H4 (cell line): ENCODE measurements at regions not wholly inside any gene's neighbourhood (a gene's known extent, or its start where the extent isn't known, plus 50 kb on each side); places are given as distances from the start of the nearest gene placed in this dataset.

Source experiments
- DNase-seq: peaks from one replicate; pipeline ENCODE4 v3.0.0-alpha.2; 2015; ENCODE audit warnings: low spot score

DNA sequence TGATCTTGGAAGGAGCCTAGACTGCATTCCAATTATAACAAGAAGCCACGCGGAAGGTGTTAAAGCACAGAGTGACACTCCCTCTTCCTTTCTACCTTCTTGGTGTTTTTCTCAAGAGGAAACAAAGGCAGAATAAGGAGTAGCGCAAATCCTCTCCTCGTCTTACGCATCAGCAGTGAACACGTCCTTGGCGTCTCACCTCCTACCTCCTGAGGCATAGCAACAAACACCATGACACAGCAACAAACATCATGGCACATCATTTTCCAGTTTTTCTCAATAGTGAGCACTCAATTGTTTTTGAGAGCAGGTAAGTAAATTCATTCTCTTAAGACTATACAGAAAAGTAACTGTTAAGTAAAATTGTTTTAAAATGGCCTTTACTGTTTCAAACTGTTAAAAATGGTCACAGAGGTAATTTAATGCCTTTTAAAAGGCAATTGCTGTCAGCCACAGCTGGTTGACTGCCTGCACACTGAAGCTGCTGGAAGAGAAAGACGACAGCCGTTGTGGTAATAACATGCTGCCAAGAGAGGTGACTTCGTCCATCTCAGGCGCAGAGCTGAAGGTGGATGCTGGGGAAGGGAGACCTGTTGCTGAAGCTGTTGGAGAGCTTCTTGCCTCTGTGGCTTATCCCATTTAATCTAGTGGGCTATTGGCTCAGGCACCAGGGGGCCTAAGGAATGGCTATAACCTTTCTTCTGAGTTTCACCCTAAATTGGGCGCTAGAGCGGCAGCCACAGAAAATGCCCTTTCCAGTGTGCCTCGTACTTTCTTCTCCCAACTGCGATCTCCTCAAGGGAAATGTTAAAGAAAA, 703.7 kb downstream of the UQCRFS1 start:
- no peak for DNase-seq

DNA sequence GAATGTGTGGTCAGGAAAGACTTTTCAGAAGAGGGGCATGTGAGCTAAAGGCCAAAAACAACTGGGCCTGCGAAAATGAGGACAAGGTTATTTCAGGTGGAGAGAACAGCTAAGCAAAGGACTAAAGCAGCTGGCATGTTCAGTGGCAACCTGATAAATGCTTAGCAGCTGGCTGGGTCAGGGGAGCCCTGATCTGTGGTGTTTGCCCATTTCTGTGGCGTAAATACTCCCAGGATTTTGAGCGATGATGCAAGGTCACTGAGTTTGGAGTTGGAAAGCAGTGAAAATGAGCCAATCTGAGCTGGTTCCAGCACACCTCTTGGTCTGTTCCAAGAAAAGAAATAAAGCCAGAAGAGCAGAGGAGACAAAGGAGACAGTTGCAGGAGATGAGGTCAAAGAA, 704.3 kb downstream of the UQCRFS1 start:
- no peak for DNase-seq

DNA sequence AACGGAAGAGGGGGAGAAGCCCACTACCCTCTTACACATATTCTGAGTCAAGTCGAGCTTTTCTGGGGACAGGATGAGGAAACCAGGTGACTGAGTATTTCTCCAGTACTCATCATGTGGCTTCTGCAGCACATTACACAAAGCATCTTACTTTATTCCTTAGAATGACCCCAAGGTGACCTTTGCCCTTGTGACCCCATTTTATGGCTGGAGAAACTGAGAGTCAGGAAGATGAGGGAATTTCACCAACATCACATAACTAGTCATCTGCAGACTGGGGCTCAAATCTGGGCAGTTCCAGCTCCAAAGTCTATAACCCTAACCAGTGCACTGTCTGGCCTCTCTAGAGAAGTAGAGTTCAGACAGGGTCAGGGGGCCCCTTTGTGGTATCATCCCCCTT, 707.0 kb downstream of the UQCRFS1 start:
- no peak for DNase-seq

DNA sequence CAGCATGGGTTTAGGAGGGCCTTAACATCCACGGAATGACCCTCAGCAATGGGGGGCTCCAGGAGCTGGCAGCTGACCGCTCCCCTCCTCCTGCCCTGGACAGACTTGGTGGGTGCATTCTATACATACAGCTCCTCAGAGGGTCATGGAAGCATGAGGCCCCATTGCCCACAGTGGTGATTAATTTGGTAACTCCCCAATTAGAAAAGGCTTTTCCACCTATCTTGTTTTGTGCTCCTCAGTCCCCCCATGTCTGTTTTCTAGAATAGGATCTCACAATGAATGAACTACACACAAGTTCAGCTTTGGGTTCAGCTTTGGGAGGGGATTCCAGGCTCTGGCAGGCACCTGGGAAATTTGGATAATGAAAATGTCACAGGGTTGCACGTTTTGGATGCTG, 707.8 kb downstream of the UQCRFS1 start:
- DNase-seq, result no peak

DNA sequence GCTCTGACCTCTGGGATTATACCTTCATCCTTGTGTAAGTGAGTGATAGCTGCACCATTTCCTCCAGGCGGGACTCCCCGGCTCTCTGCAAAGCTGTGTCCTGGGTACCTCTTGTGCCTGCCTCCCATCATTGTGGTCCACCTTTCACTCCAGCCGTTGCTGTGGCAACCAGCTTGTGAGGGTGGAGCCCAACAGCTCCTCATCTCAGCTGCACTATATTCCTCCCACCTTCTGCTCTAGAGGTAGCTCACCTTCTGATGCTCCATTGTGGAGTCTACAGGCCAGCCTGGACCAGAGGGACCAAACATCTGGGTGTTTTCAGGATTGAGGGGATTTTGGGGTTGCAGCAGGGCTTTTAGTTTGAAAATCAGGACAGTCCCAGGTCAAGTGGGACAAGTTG, 708.2 kb downstream of the UQCRFS1 start:
- no peak for DNase-seq

DNA sequence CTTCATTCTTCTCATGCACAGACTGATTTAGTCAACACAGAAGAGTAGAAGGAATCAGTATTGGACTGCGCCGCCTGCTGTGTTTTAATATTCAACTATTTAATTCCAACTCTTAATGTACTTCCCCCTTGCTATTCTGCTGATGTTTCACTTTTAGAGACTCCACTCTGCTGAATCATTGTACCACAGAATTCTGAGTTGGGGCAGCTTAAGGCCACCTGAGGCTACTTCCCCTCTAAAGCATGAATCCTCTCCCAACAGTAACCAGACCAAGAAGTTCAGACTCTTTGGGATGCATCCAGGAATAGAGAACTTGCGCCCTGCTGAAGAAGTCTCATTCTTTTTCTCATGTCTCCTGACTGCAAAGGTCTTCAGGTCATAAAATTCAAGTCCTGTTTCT, 708.8 kb downstream of the UQCRFS1 start:
- DNase-seq, result no peak

DNA sequence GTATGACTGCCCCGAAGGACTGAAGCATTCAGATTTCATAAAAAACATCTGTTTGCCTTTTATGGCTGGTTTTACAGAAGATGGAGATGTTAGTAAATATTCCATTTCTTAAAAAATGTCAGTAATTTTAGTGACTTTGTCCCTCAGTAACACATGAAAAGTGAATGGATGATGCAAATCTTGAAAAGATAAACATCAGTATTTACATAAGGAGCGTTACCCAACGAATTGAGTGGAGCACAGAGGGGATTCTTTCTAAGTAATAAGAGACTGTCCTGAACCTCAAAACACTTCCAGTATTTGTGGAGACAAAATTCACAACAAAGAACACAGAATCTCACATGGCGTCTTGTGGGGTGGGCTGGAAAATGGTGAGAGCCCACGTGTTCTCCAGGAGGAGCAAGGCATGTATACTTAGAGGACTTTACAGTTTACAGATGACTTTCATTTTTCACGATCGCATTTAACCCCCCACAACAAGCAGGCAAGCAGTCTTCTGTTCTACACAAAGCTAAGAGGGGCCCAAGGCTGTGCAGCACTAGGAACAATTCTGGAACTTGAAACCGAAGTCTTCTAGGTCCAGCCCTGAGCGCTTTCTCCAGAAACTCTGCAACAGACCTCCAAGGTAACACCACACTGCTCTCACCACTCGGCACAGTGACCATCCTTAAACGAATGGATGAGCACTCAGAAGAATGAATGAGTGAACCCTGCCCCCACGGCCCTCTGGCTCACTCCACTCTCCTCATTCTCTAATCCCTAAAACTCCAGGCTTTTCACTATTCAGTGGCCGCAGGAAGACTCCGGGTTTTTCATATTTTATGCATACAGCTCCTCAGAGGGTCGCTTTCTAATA, 709.8 kb downstream of the UQCRFS1 start:
- no peak for DNase-seq

DNA sequence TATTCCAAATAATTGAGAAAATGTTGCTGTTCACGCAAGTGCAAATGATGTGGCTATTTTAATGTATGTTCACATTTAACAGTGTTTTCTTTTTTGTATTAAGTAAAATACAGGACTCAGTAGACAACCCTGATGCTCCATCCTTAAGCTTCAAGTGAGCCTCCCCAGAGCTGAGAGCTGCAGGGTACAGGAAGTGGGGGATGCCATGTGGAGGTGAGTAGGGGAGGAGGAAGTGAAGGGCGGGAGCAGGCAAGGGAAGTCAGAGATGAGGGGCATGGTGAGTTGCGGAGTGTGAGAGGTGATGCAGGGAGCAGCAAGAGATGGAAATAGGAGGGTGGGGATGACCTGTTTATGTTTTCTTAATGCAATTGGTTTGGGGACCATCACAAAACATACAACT, 711.0 kb downstream of the UQCRFS1 start:
- DNase-seq, result no peak

DNA sequence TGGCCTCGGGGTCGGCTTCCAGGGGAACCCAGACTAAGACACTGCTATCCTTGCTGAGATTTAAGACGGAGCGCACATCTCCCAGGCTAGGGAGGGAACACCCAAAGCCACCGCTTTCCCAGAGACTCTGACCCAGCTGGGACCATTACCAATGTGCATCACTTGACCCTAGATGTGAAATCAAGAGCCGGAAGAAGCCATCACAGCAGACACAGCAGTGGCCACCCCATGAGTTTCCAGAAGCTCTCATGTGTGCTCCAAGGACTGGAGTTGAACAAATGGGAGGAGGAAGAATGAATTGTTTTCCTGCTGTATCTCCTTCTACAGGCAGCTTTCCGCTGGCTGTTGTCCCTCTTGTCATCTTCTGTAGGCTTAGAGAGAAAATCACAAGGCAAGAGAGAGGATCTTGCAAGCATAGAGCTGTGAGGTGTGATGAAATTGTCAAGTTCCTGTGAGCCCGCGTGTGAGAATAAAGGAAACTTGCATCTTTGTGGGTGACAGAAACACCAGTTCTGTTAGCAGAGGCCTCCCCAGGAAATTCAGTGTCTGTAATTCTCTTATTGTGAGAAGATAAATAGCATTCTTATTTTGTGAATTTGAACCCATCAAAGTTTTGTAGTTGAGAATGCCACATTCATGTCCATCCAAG, 711.8 kb downstream of the UQCRFS1 start:
- no peak for DNase-seq

DNA sequence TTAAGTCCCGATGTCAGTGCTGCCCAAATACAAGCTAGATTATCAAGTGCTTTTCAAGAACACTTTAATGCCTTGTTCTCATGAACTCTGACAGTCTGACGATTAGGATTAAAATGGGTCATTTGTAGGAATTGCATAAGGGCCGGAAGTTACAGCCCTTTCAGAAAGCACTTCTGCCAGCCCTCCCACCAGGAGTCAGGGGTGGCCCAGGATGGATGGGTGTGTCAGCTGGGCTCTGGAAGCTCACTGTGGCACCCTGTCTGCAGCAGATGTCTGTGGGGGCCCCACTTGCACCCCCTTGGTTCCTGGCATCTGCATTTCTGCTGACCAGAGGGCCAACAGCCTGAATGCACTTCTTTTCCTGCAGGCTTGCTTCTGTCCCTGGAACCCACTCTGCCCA, 712.7 kb downstream of the UQCRFS1 start:
- DNase-seq, result no peak

DNA sequence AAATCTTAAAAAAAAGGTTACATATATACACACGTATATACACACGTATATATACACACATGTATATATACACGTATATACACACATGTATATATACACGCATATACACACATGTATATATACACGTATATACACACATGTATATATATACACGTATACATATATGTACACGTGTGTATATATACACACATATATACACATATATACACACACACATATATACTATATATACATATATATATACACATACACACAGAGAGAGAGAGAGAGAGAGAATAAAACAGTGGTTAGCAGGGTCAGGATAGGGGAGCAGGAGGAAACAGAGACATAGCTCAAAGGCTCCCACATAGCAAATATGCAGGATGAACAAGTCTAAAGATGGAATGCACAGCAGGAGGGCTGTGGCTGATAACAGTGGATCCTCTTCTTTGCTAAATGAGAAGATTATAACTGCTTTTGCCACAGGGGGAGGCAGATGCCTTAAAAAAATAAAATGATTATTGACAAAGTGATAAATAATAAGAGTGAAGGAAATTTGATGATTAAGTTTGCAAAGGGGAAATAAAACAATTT, 714.5 kb downstream of the UQCRFS1 start:
- no peak for DNase-seq

DNA sequence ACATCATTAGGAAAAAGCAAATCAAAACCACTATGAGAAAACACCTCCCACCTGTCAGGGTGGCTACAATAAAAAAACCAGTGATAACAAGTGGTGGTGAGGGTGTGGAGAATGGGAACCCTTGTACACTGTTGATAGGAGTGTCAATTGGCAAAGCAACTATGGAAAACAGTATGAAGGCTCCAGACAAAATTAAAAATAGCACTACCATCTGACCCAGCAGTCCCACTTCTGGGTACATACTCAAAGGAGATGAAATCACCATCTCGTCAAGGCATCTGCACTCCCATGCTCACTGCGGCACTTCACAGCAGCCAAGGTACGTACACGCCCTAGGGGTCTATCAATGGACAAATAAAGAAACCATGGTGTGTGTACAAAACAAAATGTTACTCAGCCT, 715.1 kb downstream of the UQCRFS1 start:
- no peak for DNase-seq

DNA sequence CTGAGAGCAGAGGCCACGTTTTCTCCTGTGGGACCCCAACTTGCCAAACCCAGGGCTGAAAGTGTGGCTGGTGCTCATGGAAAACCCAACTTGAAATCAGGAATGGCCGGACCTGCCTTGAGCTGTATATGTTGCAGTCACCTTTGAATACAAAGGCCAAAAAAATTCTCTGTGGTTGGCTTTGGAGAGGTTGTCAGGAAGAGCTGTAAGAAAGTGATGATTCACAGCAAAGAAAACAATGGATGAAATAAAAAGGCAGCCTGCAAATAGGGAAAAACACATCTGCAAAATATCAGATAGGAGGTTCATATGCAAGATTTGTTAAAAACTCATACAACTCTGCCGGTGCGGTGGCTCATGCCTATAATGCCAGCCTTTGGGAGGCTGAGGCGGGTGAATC, 715.8 kb downstream of the UQCRFS1 start:
- DNase-seq, result no peak

DNA sequence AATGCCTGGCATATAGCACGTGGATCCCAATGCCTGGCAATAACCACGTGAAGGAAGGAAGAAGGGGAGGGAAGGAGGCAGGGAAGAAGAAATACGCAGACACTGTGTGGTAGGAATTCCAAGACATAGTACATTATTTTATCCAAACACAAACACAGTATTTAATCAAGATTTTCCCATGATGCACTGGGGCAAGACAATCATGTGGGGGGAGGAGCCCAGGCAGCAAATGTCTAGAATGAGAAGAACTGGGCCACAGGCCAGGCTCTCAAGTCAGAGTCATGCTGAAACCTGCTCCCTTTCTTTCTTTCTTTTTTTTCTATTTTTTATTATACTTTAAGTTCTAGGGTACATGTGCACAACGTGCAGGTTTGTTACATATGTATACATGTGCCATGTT, 717.9 kb downstream of the UQCRFS1 start:
- no peak for DNase-seq

DNA sequence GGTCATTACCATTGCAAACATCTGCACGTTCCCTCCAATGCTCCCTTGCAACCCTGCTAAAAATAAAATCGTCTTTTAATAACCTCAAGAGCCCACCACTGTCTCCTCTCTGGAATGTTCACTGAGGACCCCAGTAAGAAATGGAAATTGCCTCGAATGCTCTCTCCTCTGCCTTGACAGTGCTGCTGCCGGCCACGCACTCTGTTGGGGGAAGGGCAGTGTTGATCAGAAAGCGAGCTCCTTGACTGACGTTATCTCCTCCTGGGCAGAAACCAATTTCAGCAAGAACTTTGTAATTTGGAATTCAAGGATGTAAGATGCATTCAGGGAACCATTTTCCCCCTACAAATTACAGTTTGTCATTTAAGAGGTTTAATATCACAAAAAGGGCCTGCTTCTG, 718.5 kb downstream of the UQCRFS1 start:
- DNase-seq, result no peak

DNA sequence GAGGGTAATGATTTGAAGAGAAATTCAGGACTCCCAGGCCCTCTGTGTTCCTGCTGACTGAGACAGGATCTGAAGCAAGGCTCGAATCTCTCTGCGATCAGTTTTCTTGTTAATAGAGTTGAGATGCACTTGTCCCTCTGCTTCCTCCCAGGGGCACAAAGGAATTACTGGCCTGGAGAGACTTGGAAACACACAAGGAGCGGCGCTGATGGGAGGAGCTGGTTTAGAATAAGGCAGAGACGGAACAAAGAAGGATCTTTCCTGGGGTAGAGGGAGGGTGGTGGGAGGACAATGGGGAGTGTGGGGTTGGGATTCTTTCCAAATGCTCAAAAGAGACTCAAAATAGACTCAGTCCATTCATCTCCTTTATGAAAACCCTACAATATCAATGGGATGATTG, 719.1 kb downstream of the UQCRFS1 start:
- DNase-seq, result no peak

DNA sequence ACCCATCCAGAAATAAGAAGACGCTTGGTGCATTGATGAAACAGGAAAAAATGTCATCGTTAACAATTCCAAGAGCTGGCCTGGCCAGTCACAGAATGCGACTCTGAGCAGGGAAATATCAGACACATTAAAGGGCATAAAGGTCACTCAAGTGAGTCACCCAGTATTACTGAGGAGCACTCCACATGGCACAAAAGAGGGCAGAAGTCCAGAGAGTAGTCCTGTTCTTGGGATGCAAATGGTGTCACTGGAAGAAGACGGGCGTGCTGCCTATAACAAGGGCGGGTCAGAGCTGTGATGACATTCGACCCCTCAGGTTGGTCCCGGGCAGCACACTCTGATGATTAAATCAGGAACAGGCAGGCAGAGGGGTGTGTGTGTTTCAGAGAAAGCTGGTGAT, 720.3 kb downstream of the UQCRFS1 start:
- DNase-seq, result no peak

DNA sequence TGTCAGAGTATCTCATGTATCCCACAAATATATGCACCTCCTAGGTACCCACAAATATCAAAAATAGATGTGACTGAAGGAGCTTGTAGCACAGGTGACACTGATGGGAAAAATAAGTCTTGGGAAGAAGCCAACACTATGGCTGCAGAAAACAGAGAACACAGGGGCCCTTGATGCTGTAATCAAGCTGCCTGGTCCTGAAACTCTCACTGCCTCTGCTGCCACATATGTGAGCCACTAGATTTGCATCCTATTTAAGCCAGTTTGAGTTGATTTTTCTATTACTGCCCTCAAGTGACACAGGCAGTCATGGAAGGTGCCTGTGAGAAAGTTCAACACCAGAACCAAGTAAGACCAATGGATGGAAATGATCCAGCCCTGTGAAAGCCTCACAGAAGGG, 720.8 kb downstream of the UQCRFS1 start:
- DNase-seq, result no peak

DNA sequence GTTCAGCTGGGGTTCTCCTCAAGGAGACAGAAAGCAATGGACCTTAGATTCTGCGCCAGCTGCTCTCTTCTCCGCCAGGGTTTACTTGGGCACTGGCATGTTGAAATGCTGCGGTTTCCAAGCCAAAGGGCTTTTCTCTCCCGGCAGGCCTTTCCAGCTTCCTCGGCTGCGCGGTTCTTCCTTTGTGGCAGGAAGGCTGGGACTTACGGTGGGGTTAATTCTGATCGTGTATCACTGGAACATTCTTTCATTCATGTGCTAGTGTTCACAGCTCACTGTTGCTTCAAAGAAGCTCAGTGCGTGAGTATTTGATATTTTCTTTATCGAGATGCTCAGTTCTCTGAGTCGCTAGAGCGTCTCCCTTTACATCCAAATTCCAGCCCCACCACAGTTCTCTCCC, 723.2 kb downstream of the UQCRFS1 start:
- DNase-seq, result no peak

DNA sequence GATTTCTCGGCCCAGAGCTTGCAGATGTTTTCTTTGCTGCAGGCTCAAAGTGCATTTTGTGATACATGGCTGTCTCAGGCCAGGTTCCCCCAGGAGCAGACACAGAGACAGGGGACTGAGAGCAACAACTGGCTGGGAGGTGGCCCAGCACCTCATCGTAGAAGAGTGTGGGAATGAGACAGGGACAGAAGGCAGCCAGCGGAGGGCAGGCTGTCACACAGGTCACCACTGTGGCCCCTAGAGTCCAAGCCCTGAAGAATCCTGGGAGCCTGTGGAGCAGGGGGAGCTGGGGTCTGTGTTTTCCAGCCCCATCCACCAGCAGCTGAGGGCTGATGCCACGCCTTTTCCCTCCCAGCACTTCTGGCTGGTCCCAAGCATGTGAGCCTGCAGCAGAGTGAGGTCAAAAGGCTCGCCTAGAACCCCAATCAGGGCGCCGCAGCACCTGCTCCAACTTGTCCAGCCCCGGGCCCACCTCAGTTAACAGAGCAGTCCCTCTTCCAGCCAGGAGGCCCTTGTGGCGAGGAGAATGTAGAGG, 723.8 kb downstream of the UQCRFS1 start:
- no peak for DNase-seq

DNA sequence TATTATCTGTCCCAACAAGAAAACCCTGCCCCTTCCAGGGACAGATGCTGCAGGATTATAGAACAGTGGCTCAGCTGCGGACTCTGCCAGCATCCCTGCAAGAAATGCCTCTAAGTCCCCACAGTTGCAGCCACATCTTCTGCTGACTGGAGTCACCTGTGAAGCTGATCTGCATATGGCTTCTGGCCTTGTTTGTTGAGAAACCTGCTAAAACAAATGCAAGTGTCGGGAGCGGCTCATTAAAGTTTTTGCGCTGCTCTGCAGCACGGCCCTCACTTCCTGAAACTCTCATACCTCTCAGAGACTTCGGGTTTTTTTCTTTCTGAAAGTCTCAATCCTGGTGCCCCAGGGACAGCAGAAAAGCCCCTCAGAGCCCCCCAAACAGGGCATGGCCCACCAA, 725.0 kb downstream of the UQCRFS1 start:
- no peak for DNase-seq

DNA sequence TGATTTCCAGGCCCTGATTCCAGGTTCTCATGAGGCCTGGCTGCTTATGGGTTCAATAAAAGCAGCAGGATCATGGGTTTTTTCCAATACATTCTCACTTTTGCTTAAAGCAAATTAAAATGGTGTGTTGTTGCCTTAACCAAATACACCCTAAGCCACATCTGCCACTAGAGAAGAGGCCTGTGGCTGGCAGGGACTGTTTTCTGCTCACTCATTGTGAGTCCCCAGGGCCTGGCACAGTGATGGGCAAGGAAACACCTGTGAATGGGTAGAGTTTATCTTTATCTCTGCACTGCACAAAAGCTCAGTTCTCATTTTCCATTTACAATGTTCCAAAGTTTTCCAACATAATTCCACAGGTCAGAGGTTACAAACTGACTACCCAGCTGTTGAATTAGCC, 726.0 kb downstream of the UQCRFS1 start:
- DNase-seq, result no peak
